PC-3 (cell line): ENCODE measurements at regions not wholly inside any gene's neighbourhood (a gene's known extent, or its start where the extent isn't known, plus 50 kb on each side); places are given as distances from the start of the nearest gene placed in this dataset.

Experiments
- ATAC-seq: fragments of 200-7000 bp; cut with Tn5 transposase; 2 replicates; pipeline ENCODE4 v1.9.1; 2020; ENCODE audit warnings: mild to moderate bottlenecking, moderate library complexity
- BruUV-seq: library from RNA; stranded (reverse); fragments of 400-500 nt; replicated peaks from 2 replicates; lab custom pipeline; 2021; lab: Mats Ljungman, UMichigan
- CTCF ChIA-PET: fragments of 300-600 bp; sonication (Branson Sonifier 250); formaldehyde crosslinking; loops from one replicate; lab custom pipeline; 2022; ENCODE audit warnings: antibody characterized with exemption; lab: Charles Lee
- POLR2A ChIA-PET: fragments of 300-600 bp; sonication (Branson Sonifier 250); formaldehyde crosslinking; loops from one replicate; lab custom pipeline; 2022; ENCODE audit warnings: antibody characterized with exemption; ENCODE audit not compliant: unreplicated experiment; lab: Charles Lee
- DNase-seq: peaks from one replicate; pipeline ENCODE4 v3.0.0-alpha.2; 2015
- H2AFZ ChIP-seq: fragments of 300-600 bp; sonication (generic); 2 replicates; pipeline ENCODE4 v1.6.0; 2016; ENCODE audit warnings: antibody characterized with exemption, low read length
- H3F3A ChIP-seq: fragments of 300-600 bp; sonication (generic); one replicate; pipeline ENCODE4 v1.6.0; 2017; ENCODE audit warnings: antibody characterized with exemption, low read length, control low read depth, mild to moderate bottlenecking; ENCODE audit not compliant: unreplicated experiment
- H3K27ac ChIP-seq: fragments of 300-600 bp; sonication (generic); 2 replicates; pipeline ENCODE4 v1.5.1; 2016; ENCODE audit warnings: mild to moderate bottlenecking, low read length
- H3K27me3 ChIP-seq: fragments of 300-600 bp; sonication (generic); 2 replicates; pipeline ENCODE4 v1.6.1; 2016; ENCODE audit warnings: low read length, mixed read lengths
- H3K36me3 ChIP-seq: fragments of 300-600 bp; sonication (generic); 2 replicates; pipeline ENCODE4 v1.6.1; 2016; ENCODE audit warnings: low read depth, mixed run types, low read length, mixed read lengths
- H3K4me1 ChIP-seq: fragments of 300-600 bp; sonication (generic); 2 replicates; pipeline ENCODE4 v1.5.1; 2016; ENCODE audit warnings: low read length; ENCODE audit not compliant: insufficient read depth
- H3K4me2 ChIP-seq: fragments of 300-600 bp; sonication (generic); 2 replicates; pipeline ENCODE4 v1.6.0; 2016; ENCODE audit warnings: low read length
- H3K4me3 ChIP-seq: fragments of 300-600 bp; sonication (generic); 2 replicates; pipeline ENCODE4 v1.5.1; 2016; ENCODE audit warnings: mild to moderate bottlenecking, low read length, mixed read lengths
- H3K79me2 ChIP-seq: fragments of 300-600 bp; sonication (generic); 2 replicates; pipeline ENCODE4 v1.6.1; 2017; ENCODE audit warnings: low read length, mixed read lengths
- H3K9ac ChIP-seq: fragments of 300-600 bp; sonication (generic); 2 replicates; pipeline ENCODE4 v1.6.0; 2016; ENCODE audit warnings: mild to moderate bottlenecking, low read length
- H3K9me2 ChIP-seq: fragments of 300-600 bp; sonication (generic); replicated peaks from 2 replicates; pipeline ENCODE4 v1.6.1; 2016; ENCODE audit warnings: mixed run types, low read length, mixed read lengths
- H3K9me3 ChIP-seq: fragments of 300-600 bp; sonication (generic); 2 replicates; pipeline ENCODE4 v1.6.1; 2016; ENCODE audit warnings: low read length, mixed read lengths
- H4K20me1 ChIP-seq: fragments of 300-600 bp; sonication (generic); 2 replicates; pipeline ENCODE4 v1.6.1; 2016; ENCODE audit warnings: low read length, mixed read lengths
- CTCF ChIP-seq: fragments of 300-600 bp; sonication (generic); conservative IDR thresholded peaks from 2 replicates; pipeline ENCODE4 v1.5.1; 2017; ENCODE audit warnings: antibody characterized with exemption, low read depth, mild to moderate bottlenecking, low read length
- EZH2 ChIP-seq: fragments of 300-600 bp; sonication (generic); IDR thresholded peaks from one replicate; pipeline ENCODE4 v1.6.1; 2017; ENCODE audit warnings: antibody characterized with exemption, mild to moderate bottlenecking, low read length; ENCODE audit not compliant: unreplicated experiment
- EZH2phosphoT487 ChIP-seq: fragments of 300-600 bp; sonication (generic); IDR thresholded peaks from 2 replicates; pipeline ENCODE4 v1.6.1; 2018; ENCODE audit warnings: mild to moderate bottlenecking, antibody characterized with exemption, low read length, borderline replicate concordance
- intact Hi-C: fragments of 100-400 bp; cut with micrococcal nuclease; formaldehyde crosslinking; loops from 2 replicates; pipeline ENCODE4 v1.9.0; 2023

GRCh38 chr6:55633471-55633870, 54.5 kb upstream of the HMGCLL1 start:
- no peak overlapping the region for H3K4me2 ChIP-seq
- no peak overlapping the region for H3K9ac ChIP-seq
- no peak for TF ChIP-seq CTCF
- no peak for TF ChIP-seq EZH2phosphoT487
- TF ChIP-seq EZH2 = no peak
- H2AFZ ChIP-seq = no peak overlapping the region
- H3K9me2 ChIP-seq = no peaks in the 10 kb centered on the region
- no peak overlapping the region for H3K4me3 ChIP-seq
- H3K4me1 ChIP-seq = peaks cover 28% of the 10 kb centered on the region
- H3K36me3 ChIP-seq = no peaks in the 10 kb centered on the region
- intact Hi-C loops = loop anchor here (10.0 kb wide), 2 partner anchors 121 to 161 kb away; no protein-coding TSS in a partner anchor
- ChIA-PET POLR2A (no interaction called here), CTCF (no interaction called here)
- H4K20me1 ChIP-seq = no peaks in the 10 kb centered on the region
- no peak overlapping the region for H3K27ac ChIP-seq
- no peaks in the 10 kb centered on the region for H3K27me3 ChIP-seq
- ATAC-seq (no peak), DNase-seq (no peak)
- BruUV-seq = no TSS peak
- peaks cover 5% of the 10 kb centered on the region for H3F3A ChIP-seq
- H3K79me2 ChIP-seq = no peaks in the 10 kb centered on the region
- H3K9me3 ChIP-seq = no peaks in the 10 kb centered on the region

GRCh38 chr6:55632953-55633352, 54.0 kb upstream of the HMGCLL1 start:
- ATAC-seq (peak; percentile 38; the same call in 1 of the 2 replicates), DNase-seq (peak; percentile 67)
- no peaks in the 10 kb centered on the region for H3K79me2 ChIP-seq
- ChIA-PET CTCF (no interaction called here), POLR2A (no interaction called here)
- H3K9me2 ChIP-seq = no peaks in the 10 kb centered on the region
- no peak overlapping the region for H3K4me3 ChIP-seq
- BruUV-seq = no TSS peak
- H3K9me3 ChIP-seq = no peaks in the 10 kb centered on the region
- peaks cover 5% of the 10 kb centered on the region for H3F3A ChIP-seq
- peaks cover 28% of the 10 kb centered on the region for H3K4me1 ChIP-seq
- H3K4me2 ChIP-seq = peak overlapping the region; percentile 31; the same call in 1 of the 2 replicates
- TF ChIP-seq EZH2phosphoT487 = no peak
- TF ChIP-seq EZH2 = no peak
- no peak for TF ChIP-seq CTCF
- intact Hi-C loops = loop anchor here (10.0 kb wide), 2 partner anchors 122 to 162 kb away; no protein-coding TSS in a partner anchor
- no peaks in the 10 kb centered on the region for H3K27me3 ChIP-seq
- H3K27ac ChIP-seq = peak overlapping the region; percentile 13; the same call in 1 of the 2 replicates
- H3K9ac ChIP-seq = no peak overlapping the region
- no peaks in the 10 kb centered on the region for H3K36me3 ChIP-seq
- H4K20me1 ChIP-seq = no peaks in the 10 kb centered on the region
- no peak overlapping the region for H2AFZ ChIP-seq
